ENCODE measurements at regions not wholly inside any gene's neighbourhood (a gene's known extent, or its start where the extent isn't known, plus 50 kb on each side); places are given as distances from the start of the nearest gene placed in this dataset.
A peak's percentile ranks its signal among the peaks of the same experiment; 100 is the strongest.
"Not testable (repeated sequence)": the region's sequence is repeated elsewhere in the genome, so short reads cannot be mapped to it uniquely, and the experiment has no call there.

DNA sequence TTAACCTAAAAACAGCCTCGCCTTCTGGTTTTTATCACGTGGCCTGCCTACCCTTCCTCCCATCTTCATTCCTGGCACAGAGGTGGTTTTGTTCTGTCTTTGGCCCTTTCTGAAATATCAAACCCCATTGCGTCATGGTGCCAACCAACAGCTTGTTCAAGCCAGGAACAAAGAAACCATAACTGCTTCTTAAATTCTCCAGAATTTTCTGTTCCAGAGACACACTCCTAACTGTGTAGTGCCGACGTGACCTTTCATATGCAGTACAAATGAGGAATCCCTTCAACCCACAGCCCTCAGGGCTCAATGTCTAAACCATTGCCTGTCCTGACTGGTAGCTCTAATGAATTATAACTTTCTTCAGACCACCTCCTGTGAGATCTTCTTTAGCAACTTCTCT lies 82.2 kb upstream of the TNP1 start:
- DNase-seq (ENCODE audit: low spot score), result no peak

DNA sequence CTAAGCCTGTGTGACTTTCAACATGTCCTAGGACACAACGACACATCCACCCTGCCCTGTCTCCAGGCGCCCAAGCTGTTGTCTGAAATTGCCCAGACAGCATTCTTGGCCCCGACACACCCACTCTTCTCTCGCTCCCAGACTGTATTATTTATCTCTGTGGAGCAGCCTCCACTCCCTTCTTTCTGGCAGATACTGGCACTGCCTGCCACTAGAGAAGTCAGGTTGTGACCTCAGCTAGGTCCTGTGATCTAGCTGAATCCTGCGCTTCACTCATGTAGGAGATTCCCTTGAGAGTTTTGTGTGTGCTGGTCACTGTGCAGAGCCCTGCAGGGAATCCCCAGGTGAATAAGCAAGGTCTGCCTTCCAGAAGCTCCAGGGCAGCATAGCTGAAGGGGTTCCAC lies 77.1 kb upstream of the TNP1 start:
- no peak for DNase-seq (ENCODE audit: low spot score)

DNA sequence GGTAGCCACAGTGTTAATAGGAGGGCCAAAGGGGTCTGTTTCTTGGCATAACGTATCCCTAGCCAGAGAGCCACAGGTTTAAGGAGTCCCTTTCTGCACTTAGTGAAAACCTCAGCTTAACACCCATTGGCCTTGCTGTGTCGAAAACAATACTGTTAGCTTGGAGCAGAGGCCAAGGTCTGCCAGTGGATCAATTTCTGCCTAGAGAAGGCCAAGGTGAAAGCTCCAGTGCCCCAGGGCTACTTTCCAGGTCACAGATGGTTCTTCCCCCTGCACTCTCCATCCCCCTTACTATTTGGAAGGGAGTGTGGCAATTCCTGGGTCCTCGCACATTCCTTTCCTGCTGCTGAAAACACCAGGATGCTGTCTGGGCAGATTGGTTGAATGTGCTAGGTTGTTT lies 74.8 kb upstream of the TNP1 start:
- DNase-seq (ENCODE audit: low spot score), result no peak

DNA sequence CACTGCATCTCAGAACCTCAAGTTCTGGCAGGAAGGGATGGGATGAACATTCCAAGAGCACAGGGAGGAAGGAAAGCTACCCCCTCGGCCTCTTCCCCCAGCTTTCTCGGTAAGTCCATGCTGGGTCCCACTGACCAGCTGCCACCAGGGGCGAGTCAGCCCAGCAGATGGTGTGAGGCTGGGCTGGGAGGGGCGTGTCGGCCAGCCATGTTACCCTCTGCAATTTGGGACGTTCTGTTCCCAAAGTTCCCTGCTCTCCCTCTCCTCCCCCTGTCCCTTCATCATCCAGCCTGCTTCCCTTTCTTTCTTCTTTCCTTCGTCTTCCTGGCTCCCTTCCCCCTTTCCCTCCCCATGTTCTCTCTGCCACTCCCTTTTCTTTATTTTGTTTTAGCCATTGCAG lies 74.3 kb upstream of the TNP1 start:
- no peak for DNase-seq (ENCODE audit: low spot score)

DNA sequence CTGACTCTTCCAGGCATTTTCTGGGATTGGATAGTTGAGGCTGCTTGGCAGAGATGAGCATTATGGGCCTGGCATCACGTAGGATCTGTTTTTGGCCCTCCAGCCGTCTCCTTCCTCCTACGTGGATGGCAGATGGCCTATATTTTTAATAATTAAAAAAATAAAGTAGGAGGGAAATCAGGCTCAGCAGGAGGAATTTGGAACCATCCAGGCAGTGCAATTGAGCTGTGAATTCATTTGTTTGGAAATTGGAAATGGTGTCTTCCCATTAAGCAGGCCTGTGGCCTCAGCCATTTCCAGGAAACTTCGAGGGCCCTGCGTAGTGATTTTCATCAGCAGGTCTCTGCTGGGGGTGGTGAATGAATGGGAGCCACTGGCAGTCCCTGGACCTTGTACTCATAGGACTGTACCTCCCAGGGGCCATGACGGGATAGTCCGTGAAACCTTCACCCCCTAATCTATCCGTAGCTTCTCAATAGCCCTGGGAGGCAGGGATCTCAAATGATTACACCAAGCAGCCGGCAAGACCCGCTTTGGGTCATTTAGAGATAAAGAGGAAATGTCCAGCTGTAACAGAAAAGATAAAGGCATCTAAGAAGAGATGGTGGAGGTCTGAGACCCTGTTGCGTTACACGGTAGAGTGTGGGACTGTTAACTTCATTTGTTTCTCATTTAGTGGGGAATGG lies 73.1 kb upstream of the TNP1 start:
- DNase-seq (ENCODE audit: low spot score), result no peak

DNA sequence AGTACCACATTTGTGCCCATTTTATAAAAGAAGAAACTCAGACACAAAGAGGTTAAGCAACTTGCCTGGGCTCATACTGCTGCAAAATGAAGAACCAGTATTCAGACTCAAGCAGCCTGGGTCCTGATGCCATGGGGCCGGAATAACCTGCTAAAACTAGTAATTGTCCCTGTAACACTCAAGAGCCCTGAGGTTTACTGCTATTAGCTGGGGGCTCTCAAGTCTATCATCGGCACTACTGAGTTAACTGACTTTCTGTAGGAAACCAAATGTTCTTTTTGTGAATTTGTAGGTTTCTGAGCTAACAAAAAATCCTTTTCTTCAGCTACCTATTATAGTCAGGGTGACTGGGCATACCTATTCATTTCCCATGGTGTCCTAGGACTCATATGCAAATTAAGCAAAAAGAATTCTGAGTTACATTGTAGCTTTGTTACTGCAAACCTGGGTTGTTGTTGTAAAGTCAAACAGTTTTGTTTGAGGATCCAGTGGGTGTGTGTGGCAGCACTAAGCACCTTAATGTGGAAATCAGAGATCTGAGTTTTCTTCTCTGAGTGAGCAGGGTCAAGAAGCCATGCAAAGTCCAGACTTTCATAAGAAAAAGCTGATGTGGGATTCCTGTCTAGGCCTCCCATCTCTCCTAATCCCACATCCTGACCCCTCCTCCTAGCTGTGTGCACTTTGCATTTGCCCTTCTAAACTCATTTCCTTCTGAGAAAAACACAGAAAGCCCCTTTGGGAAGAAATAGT lies 72.4 kb upstream of the TNP1 start:
- DNase-seq (ENCODE audit: low spot score), result no peak

DNA sequence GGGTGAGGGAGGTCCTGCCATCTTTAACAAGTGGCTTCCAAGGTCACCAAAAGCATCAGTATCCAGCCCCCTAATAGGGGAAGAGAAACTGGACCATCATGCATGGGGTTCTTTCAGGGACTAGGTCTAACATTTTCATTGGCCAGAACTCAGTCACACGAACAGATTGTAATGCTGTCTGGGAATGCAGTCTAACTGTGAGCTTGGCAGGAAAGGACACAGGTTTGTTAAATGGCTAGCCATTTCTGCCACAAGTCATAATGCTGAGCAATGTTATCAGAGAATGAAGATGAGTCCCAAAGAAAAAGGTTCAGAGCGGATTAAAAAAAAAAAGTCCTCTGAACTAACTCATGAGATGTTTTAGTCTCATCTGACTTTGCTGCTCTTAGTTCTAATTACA lies 70.9 kb upstream of the TNP1 start:
- DNase-seq (ENCODE audit: low spot score), result no peak

DNA sequence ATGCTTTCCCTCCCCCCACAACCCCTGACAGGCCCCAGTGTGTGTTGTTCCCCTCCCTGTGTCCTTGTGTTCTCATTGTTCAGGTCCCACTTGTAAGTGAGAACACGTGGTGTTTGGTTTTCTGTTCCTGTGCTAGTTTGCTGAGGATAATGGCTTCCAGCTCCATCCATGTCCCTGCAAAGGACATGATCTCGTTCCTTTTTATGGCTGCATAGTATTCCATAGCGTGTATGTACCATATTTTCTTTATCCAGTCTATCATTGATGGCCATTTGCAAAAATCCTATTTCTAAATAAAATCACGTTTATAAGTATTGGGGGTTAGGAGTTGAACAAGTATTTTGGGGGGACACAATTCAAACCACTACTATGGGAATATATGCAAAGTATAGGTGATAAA lies 69.5 kb upstream of the TNP1 start:
- DNase-seq (ENCODE audit: low spot score), result not testable (repeated sequence)

DNA sequence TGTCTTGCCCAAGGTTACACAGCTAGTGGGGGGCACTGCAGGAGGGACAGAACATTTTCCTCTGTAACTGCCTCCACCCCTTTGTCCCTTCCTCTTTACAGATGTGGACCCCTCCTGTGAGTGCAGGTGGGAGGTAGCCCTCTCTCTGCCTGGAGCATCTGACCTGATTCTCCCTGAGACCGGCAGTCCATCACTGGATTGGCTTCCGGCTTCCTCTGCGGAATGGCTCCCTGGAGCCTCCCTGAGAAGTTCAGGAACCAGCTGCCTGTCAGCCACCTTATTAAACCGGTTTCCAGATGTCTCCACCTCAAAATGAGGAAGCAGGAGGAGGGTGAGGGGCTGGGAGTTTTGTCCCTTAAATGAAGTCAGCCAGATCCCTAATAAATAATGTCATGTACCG lies 67.3 kb upstream of the TNP1 start:
- DNase-seq (ENCODE audit: low spot score), result no peak

DNA sequence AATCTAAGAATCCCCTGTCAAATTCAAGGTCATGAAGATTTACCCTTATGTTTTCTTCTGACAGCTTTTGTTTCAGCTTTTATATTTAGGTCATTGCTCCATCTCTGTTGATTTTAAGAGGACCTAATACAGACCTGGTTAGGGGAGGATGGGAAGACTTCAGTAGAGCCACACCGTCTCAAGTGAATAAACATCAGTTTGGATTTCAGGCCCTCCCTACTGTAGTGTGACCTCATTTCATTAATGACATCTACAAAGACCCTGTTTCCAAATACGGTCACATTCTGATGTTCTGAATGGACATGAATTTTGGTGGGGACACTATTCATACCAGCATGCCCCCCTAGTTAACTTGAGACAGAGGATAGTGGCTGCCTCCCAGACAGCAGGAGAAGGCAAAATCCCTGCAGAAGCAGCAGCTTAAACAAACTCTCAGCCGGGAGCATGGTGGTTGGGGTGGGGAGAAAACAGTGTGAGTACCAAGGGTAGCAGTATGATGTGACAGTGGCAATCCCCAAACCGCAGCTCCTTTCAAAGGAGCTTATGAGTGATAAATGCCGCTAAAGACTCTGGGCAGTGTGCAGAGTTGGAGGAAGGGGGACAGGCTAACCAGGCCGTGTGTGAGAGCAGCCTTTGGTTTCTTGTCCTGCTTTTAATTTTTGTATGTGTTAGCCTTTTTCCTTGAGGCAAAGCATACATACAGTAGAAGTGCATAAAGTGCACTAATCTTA lies 65.9 kb upstream of the TNP1 start:
- no peak for DNase-seq (ENCODE audit: low spot score)

DNA sequence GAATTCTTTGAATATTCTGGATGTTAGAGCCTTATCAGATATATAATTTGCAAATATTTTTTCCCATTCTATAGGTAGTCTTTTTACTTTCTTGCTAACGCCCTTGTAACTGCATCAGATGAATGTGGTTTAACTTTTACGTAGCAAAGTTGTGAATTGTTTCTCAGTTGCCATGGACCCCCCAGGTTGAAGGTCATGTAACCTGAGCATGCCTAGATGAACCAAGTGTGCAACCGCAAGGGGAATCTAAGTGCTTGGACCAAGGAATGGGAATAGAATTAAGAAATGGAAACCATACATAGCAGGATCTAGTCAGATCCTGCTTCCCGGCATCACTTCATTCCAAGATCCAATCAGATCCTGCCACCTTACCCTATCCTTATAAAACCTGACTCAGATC lies 65.1 kb upstream of the TNP1 start:
- no peak for DNase-seq (ENCODE audit: low spot score)

DNA sequence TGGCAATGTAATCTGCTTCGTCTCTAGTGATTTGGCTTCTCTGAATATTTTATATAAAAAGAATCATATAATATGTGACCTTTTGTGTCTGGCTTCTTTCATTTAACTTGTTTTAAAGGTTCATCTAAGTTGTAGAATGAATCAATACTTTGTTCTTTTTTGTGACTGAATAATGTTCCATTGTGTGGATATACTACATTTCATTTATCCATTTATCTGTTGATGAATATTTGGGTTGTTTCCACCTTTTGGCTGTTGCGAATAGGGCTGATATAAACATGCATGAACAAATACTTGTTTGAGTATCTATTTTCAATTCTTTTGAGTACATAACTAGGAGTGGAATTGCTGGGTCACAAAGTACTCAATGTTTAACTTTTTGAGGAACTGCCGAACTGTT lies 63.8 kb upstream of the TNP1 start:
- no peak for DNase-seq (ENCODE audit: low spot score)

DNA sequence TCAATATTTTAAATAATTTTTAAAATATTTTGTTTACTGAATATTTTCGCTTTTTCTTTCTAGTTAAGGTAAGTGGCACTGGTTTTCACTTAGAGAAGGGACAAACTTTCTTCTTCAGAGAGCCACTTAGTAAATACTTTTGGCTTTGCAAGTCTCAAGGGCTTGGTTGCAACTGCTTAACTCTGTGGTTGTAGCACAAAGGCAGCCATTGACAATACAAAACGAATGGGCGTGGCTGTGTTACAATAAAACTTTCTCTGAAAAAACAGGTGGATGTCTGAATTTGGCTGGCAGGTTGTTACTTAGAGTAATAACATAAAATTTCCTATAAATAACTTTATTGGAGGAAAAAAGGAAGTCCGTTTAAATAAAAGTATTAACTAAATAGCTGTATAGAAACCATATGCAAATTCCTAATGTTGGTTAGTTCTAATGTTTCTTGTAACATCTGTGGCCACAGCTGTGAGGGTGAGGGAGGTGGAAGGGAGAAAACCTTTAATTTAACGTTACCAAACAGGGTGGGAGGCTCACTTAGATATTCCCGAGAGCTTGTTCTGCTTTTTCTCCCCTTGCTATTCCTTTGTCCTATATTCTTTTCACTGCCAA lies 62.4 kb upstream of the TNP1 start:
- no peak for DNase-seq (ENCODE audit: low spot score)

DNA sequence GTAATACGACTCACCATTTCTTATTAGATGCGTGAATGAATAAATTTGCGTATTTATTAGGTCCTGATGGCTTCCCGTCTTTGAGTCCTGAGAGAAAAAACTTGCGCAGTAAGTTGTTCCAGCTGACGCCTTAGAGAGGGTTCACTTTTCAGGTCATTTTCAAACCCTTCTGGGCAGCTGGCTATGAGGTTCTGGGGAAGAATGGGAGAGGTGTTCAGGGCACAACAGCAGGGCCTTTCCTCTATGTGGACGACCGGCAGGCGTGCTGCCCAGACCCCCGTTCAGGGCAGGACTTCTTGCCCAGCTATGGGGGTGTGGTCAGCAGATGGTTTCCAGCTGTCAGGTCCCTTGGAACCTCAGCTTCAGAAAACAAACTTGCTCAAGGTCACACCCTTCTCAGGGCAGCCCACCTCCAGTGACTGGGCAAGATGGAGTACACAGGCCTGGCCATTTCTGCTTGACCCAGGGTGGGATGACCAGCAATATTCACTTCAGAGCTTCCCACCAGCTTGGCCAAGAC lies 61.1 kb upstream of the TNP1 start:
- DNase-seq (ENCODE audit: low spot score), result no peak

DNA sequence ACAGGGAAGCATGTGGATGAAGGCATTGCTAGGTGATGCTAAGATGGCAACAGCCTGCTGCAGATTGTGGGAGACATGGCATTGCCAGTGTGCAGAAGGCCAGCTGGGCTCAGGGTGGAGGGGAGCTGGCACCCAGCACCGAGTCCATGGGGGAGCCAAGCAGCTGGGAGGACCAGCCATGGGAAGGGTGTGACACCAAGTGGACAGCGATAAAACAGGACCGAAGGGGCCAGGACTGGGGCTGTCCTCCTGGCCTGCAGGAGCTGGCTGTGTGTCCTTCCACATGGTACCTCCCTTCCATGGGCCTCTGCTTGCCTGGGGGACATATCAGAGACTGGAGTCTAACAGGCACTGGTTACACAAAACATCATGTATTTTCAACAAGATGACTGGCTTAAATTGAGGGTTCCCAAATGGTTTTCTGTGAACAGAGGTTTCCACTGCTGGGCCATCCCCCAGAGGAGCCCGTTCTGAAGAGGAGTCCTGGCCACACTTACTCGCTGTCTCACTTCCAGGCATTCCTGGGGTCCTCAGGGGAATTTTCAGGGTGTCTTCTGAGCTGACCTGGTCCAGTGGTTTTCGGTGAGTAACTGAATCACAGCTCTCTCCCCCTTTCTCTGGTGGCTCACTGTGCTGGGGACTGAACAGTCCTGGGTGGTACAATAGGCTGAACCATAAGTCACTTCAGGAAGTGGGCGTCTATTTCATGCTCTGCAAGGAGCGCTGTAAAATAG lies 60.4 kb upstream of the TNP1 start:
- DNase-seq (ENCODE audit: low spot score), result no peak

DNA sequence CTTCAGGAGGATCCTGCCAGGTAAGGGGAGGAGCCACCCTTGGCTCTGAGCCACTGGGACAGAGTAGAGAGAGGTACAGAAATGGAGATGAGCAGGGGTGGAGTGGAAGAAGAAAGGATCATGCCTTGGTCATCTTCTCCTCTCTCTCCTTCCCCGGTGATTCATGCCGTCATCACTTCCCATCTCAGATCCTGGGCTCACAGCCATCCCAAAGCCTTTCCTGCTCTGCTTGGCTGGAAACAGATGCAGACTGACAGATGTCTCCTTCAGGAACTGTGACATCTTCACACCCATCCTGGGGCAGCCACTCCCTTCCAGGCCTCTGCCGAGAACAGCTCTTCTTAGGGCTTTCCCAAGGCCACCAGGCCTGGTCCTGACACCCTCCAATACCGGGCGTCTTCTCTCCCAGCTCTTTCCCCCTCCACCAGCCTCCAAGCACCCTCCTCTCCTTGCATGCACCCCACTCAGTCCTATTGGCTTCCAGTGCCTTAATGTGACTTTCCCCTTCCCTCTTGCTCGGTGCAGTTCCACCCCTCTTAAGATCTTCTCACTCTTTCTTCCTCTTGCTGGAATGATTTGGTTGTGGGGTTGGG lies 58.3 kb upstream of the TNP1 start:
- DNase-seq (ENCODE audit: low spot score), result peak; percentile 66

DNA sequence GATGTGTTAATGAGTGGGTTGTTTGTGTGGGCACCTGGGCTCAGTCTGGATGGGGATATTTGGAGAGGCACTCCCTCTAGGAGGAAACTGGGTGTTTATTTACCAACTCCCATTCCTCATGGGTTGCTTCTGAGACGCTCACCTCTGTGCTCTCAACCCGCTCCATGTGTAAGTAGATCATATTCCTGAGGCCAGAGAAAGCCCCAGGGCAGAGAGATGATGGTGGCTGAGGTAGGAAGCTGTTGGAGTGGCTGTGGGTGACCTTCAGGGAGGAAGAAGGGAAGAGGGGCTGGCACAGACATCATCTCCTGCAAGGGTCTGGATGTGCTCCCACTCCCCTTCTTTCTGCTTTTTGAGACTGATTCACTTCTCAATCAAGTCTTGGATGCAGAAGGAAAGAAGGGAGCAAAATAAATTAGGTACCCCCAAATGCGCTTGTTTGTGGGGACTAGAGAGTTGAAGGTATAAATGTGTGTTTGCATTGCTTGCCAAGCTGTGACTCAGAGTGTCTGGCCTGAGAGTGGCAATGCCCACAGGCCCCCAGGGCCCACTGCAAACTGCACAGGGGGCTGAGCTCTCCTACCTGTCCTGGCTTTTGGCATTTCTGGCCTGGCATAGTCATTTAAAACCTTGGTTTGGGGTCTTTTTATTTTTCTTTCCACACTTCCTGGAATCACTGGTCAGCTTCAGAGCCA lies 57.2 kb upstream of the TNP1 start:
- no peak for DNase-seq (ENCODE audit: low spot score)

DNA sequence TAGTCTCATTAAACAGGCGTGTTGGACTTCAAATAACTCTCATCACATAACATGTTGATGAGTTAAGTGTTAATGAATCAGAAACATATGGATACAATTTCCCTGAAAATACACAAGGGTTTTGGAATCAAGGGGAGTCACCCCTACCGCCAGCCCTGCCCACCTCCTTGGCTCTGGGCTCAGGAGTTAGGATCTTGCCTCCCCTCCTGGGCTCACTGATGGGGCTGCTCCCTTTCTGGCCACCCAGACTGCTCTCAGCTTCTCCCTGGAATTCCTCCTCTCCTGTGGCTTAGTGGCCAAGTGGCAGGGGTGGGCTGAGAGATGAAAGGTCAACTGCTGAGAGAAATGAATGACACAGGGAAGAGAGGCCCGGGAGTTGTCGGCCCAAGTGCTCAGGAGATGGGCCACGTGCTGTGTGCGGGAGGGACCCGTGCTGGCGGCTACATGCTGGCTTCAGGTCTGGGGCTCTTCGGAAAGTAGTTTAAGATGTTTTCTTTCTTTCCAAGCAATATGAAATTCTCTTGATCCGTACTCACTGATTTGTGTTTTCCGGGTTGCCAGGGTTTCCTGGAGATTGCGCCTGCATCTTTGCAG lies 55.8 kb upstream of the TNP1 start:
- DNase-seq (ENCODE audit: low spot score), result no peak

DNA sequence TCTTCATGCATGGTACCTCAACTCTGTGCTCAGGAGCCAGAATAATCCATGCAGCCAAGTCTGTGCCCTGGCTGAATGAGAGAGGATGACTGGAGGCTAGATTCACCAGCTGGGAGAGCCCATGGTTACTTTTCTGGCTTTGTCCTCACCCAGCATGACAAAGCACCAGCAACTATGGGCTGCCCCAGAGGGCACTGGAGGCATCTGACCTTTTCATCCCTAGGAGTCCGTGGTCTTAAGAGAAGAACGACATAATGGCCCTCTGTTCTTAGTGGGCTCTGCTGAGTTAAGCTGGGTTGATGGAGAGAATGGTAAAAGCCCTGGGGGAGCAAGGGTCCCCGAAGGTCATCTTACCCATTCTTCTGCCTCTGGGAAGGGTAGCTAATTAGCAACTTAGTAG lies 54.6 kb upstream of the TNP1 start:
- no peak for DNase-seq (ENCODE audit: low spot score)

DNA sequence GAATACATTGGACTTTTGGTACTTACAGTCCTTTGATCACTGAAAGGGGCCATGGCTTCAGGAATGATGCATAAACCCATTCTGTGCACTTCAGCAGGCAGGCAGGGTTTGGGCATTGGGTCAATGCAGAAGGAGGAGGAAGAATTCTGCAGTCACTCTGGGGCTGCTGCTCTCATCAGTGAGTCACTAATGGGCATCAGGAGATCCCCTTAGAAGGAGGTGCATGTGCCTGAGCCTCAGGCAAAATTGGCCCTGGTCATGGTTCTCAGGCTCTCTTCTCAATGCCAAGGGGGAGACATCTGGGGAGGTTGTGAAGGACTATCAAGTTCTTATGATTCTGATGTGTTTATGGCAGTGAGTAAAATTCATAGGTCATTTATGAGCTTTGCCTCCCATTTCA lies 52.0 kb upstream of the TNP1 start:
- no peak for DNase-seq (ENCODE audit: low spot score)

DNA sequence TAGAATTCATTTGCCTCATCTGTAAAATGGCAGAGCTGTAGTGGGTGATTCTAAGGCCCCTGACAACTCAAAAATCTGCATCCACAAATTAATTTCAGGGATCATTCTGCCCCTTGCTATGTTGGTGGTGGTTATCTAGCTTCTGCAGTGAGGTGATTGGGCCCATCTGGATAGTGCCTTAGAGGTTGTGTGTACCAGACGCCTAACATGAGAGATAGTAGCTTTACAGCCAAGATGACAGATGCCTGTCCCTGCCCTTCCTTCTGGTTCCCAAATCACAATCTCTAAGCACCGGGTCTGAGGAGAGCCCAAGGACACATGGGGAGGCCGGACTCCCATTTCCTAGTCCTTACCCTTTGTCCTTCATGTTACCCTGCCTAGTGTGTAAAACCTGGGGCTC lies 51.1 kb upstream of the TNP1 start:
- no peak for DNase-seq (ENCODE audit: low spot score)

Data from AG08396 (cell line).